ENCODE measurements at regions not wholly inside any gene's neighbourhood (a gene's known extent, or its start where the extent isn't known, plus 50 kb on each side); places are given as distances from the start of the nearest gene placed in this dataset.

DNA sequence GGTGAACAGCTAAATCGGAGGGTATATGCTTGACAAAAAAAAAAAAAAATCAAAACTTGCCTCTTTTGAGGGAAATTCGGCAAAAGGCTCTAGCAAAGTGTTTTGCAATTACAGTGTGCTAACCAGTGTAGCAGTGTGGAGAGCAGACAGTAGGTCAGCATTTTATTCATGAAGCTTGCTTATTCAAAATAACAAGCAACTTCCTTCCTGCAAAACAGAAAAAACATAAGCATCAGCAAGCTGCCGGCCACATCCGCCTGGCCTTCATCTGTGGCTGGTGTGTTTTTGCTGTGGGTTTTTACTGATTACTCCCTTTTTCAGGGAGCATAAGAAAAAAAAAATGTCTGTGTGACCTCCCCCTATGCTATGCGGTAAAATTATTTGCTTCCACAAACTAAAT lies 434.1 kb downstream of the OCA2 start (continued):
- no peak for TF ChIP-seq GLMP (CRISPR knock-in tag; IDR thresholded peaks at IDR 0.05; ENCODE audit: borderline replicate concordance)
- no peak for TF ChIP-seq NR2C2 (CRISPR knock-in tag; IDR thresholded peaks at IDR 0.05; ENCODE audit: borderline replicate concordance)
- TF ChIP-seq ZNF33A (CRISPR knock-in tag; IDR thresholded peaks at IDR 0.05; ENCODE audit: borderline replicate concordance): no peak

DNA sequence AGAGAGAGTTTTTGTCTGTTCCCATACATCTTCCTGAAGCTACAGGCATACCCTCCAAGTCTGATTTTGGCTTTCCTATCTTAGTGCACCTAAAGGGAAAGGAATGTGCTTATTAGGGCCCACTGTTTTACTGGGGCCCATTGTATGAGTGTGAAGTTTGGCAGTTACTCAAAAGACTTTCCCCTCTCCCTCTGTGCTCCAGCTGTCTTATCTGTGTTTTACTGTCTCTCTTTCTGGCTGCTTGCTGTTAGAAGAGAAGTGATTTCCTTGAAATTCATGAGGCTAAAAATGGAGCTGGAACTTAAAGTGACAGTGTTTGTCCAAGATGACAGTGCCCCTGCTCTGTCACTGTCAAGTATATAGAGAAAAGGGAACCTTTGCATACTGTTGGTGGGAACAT lies 436.2 kb downstream of the OCA2 start:
- Histone ChIP-seq H3K4me3 (replicated peaks in 1 of 3; ENCODE audit: insufficient read depth in 1 of 3, low read depth in 2 of 3, low read length in 3 of 3) (no peak overlapping the region), H3K9ac (ENCODE audit: insufficient read depth, low read depth, low read length) (no peak overlapping the region), H3K4me2 (ENCODE audit: low read depth, low read length) (no peak overlapping the region), H3K36me3 (replicated peaks in 1 of 2; ENCODE audit: control insufficient read depth in 1 of 2, insufficient read depth in 2 of 2, low read length in 2 of 2) (no peaks in the 10 kb centered on the region), H3K79me2 (ENCODE audit: insufficient read depth, low read length) (no peaks in the 10 kb centered on the region), H3K27me3 (ENCODE audit: control insufficient read depth in 1 of 2, insufficient read depth in 2 of 2, low read length in 2 of 2) (no peaks in the 10 kb centered on the region; a peak in 1 of 5 replicates), H3K27ac (ENCODE audit: extremely low read length, insufficient read depth, low read length) (no peak overlapping the region), H4K20me1 (ENCODE audit: insufficient read depth, low read length) (no peaks in the 10 kb centered on the region), H3K4me1 (ENCODE audit: insufficient read depth, low read length) (no peaks in the 10 kb centered on the region), H2AFZ (ENCODE audit: low read length) (no peak overlapping the region), H3K9me3 (ENCODE audit: low read length) (no peaks in the 10 kb centered on the region)
- BruUV-seq (replicated peaks): no TSS peak
- ChIA-PET POLR2A (no interaction called here), CTCF (ENCODE audit: low intra/inter-chr PET ratio, low total read pairs) (no interaction called here)
- intact Hi-C loops (cut with micrococcal nuclease; ENCODE audit: unreplicated experiment): no loop called here
- FAIRE-seq: no peak
- ATAC-seq: no peak
- in situ Hi-C loops (cut with HindIII; ENCODE audit: extremely low pct_ligation_motif_present, low pct_unique_long_range_greater_than_20kb): no loop called here
- TF ChIP-seq RAD51 (IDR thresholded peaks at IDR 0.05; ENCODE audit: borderline replicate concordance) (no peak), FIP1L1 (IDR thresholded peaks at IDR 0.05; ENCODE audit: borderline replicate concordance, insufficient read depth, low read depth, low read length) (no peak), TCF7 (IDR thresholded peaks at IDR 0.05; ENCODE audit: low read depth) (no peak), NFRKB (IDR thresholded peaks at IDR 0.05) (no peak), NR2F2 (IDR thresholded peaks at IDR 0.05; ENCODE audit: borderline replicate concordance, low read depth) (no peak), ZNF207 (IDR thresholded peaks at IDR 0.05; ENCODE audit: borderline replicate concordance) (no peak), FOXA1 (IDR thresholded peaks at IDR 0.05) (no peak), FOXA1 (CRISPR knock-in tag; IDR thresholded peaks at IDR 0.05) (no peak), ZNF431 (CRISPR knock-in tag; IDR thresholded peaks at IDR 0.05; ENCODE audit: borderline replicate concordance, low read depth) (no peak), AHR (CRISPR knock-in tag; IDR thresholded peaks at IDR 0.05) (no peak), ZNF12 (CRISPR knock-in tag; IDR thresholded peaks at IDR 0.05) (no peak), NRL (CRISPR knock-in tag; IDR thresholded peaks at IDR 0.05; ENCODE audit: borderline replicate concordance) (no peak), ZFP36L1 (CRISPR knock-in tag; IDR thresholded peaks at IDR 0.05) (no peak), AGO1 (IDR thresholded peaks at IDR 0.05; ENCODE audit: low read depth, low read length, poor library complexity, severe bottlenecking) (no peak), TP53 (CRISPR knock-in tag; conservative IDR thresholded peaks at IDR 0.05) (no peak)
- TF ChIP-seq, protein P1, sequence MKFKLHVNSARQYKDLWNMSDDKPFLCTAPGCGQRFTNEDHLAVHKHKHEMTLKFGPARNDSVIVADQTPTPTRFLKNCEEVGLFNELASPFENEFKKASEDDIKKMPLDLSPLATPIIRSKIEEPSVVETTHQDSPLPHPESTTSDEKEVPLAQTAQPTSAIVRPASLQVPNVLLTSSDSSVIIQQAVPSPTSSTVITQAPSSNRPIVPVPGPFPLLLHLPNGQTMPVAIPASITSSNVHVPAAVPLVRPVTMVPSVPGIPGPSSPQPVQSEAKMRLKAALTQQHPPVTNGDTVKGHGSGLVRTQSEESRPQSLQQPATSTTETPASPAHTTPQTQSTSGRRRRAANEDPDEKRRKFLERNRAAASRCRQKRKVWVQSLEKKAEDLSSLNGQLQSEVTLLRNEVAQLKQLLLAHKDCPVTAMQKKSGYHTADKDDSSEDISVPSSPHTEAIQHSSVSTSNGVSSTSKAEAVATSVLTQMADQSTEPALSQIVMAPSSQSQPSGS (CRISPR knock-in tag; IDR thresholded peaks at IDR 0.05): no peak
- TF ChIP-seq, protein P2, sequence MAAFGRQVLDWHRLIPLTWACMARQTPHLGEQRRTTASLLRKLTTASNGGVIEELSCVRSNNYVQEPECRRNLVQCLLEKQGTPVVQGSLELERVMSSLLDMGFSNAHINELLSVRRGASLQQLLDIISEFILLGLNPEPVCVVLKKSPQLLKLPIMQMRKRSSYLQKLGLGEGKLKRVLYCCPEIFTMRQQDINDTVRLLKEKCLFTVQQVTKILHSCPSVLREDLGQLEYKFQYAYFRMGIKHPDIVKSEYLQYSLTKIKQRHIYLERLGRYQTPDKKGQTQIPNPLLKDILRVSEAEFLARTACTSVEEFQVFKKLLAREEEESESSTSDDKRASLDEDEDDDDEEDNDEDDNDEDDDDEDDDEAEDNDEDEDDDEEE (CRISPR knock-in tag; IDR thresholded peaks at IDR 0.05): no peak
- TF ChIP-seq, protein P3, sequence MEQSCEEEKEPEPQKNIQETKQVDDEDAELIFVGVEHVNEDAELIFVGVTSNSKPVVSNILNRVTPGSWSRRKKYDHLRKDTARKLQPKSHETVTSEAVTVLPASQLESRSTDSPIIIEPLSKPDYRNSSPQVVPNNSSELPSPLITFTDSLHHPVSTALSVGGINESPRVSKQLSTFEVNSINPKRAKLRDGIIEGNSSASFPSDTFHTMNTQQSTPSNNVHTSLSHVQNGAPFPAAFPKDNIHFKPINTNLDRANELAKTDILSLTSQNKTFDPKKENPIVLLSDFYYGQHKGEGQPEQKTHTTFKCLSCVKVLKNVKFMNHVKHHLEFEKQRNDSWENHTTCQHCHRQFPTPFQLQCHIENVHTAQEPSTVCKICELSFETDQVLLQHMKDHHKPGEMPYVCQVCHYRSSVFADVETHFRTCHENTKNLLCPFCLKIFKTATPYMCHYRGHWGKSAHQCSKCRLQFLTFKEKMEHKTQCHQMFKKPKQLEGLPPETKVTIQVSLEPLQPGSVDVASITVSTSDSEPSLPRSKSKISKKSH (CRISPR knock-in tag; IDR thresholded peaks at IDR 0.05; ENCODE audit: borderline replicate concordance): no peak
- DNase-seq (ENCODE audit: low spot score): no peak

Measured in HepG2 (cell line).